NB4 (cell line): ENCODE measurements at regions not wholly inside any gene's neighbourhood (a gene's known extent, or its start where the extent isn't known, plus 50 kb on each side); places are given as distances from the start of the nearest gene placed in this dataset.

Experiments used
- DNase-seq: peaks from one replicate; pipeline ENCODE4 v3.0.0; 2010; ENCODE audit warnings: low read depth
- H3K4me3 ChIP-seq: one replicate; pipeline ENCODE4 v1.5.1; 2011; ENCODE audit warnings: mild to moderate bottlenecking, low read depth, low read length, moderate library complexity
- MYC ChIP-seq: IDR thresholded peaks from 2 replicates; pipeline ENCODE4 v1.6.1; 2011; ENCODE audit warnings: low read depth, low read length
- POLR2A ChIP-seq: IDR thresholded peaks from 2 replicates; pipeline ENCODE4 v1.6.1; 2011; ENCODE audit warnings: mild to moderate bottlenecking; ENCODE audit not compliant: insufficient read length; ENCODE audit errors: extremely low read depth
- TF ChIP-seq, protein P1 (sequence below): IDR thresholded peaks from 2 replicates; pipeline ENCODE4 v1.6.1; 2011; ENCODE audit warnings: low read depth, low read length
- TF ChIP-seq, protein P2 (sequence below): IDR thresholded peaks from one replicate; pipeline ENCODE4 v1.5.1; 2012; ENCODE audit warnings: low read depth, low read length

GRCh38 chr18:56273541-56274219, 364.7 kb downstream of the TXNL1 start:
- TF ChIP-seq MYC (no peak), POLR2A (no peak)
- TF ChIP-seq, protein P1, sequence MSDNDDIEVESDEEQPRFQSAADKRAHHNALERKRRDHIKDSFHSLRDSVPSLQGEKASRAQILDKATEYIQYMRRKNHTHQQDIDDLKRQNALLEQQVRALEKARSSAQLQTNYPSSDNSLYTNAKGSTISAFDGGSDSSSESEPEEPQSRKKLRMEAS, result no peak
- TF ChIP-seq, protein P2, sequence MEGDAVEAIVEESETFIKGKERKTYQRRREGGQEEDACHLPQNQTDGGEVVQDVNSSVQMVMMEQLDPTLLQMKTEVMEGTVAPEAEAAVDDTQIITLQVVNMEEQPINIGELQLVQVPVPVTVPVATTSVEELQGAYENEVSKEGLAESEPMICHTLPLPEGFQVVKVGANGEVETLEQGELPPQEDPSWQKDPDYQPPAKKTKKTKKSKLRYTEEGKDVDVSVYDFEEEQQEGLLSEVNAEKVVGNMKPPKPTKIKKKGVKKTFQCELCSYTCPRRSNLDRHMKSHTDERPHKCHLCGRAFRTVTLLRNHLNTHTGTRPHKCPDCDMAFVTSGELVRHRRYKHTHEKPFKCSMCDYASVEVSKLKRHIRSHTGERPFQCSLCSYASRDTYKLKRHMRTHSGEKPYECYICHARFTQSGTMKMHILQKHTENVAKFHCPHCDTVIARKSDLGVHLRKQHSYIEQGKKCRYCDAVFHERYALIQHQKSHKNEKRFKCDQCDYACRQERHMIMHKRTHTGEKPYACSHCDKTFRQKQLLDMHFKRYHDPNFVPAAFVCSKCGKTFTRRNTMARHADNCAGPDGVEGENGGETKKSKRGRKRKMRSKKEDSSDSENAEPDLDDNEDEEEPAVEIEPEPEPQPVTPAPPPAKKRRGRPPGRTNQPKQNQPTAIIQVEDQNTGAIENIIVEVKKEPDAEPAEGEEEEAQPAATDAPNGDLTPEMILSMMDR, result no peak
- H3K4me3 ChIP-seq, result no peak overlapping the region
- no peak for DNase-seq

- TF ChIP-seq POLR2A (no peak), MYC (no peak)
- TF ChIP-seq, protein P2, result no peak
- TF ChIP-seq, protein P1, result no peak
Measured at GRCh38 chr18:56270671-56271250, 367.6 kb downstream of the TXNL1 start.

GRCh38 chr18:56269958-56270357, 368.4 kb downstream of the TXNL1 start:
- TF ChIP-seq, protein P2, result no peak
- no peak for TF ChIP-seq MYC
- TF ChIP-seq, protein P1, result no peak
- TF ChIP-seq POLR2A, result no peak
- no peak for DNase-seq

More at GRCh38 chr18:56270671-56271250, 367.6 kb downstream of the TXNL1 start:
- no peak for DNase-seq
- no peak overlapping the region for H3K4me3 ChIP-seq

GRCh38 chr18:56268952-56269351, 369.4 kb downstream of the TXNL1 start:
- H3K4me3 ChIP-seq, result no peak overlapping the region
- no peak for DNase-seq
- no peak for TF ChIP-seq POLR2A
- no peak for TF ChIP-seq MYC
- TF ChIP-seq, protein P1, result no peak
- TF ChIP-seq, protein P2, result no peak

More at GRCh38 chr18:56269958-56270357, 368.4 kb downstream of the TXNL1 start:
- H3K4me3 ChIP-seq, result no peak overlapping the region

DNA sequence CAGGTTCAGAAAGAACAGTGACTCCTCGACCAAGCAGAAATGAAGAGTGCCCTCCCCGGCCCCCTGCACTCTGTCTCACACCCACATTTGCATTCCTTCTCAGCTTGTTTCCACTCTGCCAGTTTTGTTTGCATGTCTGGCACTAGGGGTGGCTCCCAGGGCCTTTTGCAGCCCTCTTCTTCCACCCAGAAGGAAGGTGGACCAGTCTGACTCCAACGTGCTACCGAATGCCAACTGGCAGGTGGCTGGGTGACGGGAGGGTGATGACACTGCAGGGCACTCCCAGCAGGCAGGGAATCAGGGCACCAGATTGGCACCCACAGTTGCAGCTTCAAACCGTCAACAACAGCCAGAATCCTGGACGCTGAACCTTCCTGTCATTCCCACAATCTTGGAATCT, 371.1 kb downstream of the TXNL1 start:
- no peak overlapping the region for H3K4me3 ChIP-seq
- no peak for DNase-seq
- TF ChIP-seq, protein P1, result no peak
- TF ChIP-seq, protein P2, result no peak
- TF ChIP-seq MYC (no peak), POLR2A (no peak)
